ENCODE measurements at regions not wholly inside any gene's neighbourhood (a gene's known extent, or its start where the extent isn't known, plus 50 kb on each side); places are given as distances from the start of the nearest gene placed in this dataset.

DNA sequence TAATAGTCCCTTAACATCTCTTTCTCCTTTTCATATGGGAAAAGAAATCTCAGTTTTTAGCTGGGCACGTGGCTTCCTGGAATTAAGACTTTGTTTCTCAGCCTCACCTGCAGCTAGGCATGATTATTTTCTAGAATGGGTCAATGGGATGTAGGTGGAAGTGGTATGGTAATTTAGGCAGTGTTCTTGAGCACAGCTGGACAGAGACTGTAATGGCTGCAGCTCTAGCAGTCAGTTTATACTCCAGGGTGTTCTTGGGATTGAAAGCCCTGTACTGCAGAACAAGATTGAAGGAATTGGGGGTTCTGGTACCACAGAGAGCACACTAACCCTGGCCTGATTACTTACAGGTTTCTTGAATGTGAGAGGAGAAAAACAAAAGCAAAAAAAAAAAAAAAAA lies 455.9 kb upstream of the ZNF608 start:
- TF ChIP-seq, protein P1, sequence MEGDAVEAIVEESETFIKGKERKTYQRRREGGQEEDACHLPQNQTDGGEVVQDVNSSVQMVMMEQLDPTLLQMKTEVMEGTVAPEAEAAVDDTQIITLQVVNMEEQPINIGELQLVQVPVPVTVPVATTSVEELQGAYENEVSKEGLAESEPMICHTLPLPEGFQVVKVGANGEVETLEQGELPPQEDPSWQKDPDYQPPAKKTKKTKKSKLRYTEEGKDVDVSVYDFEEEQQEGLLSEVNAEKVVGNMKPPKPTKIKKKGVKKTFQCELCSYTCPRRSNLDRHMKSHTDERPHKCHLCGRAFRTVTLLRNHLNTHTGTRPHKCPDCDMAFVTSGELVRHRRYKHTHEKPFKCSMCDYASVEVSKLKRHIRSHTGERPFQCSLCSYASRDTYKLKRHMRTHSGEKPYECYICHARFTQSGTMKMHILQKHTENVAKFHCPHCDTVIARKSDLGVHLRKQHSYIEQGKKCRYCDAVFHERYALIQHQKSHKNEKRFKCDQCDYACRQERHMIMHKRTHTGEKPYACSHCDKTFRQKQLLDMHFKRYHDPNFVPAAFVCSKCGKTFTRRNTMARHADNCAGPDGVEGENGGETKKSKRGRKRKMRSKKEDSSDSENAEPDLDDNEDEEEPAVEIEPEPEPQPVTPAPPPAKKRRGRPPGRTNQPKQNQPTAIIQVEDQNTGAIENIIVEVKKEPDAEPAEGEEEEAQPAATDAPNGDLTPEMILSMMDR (CRISPR knock-in tag; IDR thresholded peaks at IDR 0.05), result no peak
- TF ChIP-seq ZNF335 (CRISPR knock-in tag; IDR thresholded peaks at IDR 0.05), result no peak
- no peak for TF ChIP-seq NFYB (CRISPR knock-in tag; IDR thresholded peaks at IDR 0.05)
- TF ChIP-seq, protein P2, sequence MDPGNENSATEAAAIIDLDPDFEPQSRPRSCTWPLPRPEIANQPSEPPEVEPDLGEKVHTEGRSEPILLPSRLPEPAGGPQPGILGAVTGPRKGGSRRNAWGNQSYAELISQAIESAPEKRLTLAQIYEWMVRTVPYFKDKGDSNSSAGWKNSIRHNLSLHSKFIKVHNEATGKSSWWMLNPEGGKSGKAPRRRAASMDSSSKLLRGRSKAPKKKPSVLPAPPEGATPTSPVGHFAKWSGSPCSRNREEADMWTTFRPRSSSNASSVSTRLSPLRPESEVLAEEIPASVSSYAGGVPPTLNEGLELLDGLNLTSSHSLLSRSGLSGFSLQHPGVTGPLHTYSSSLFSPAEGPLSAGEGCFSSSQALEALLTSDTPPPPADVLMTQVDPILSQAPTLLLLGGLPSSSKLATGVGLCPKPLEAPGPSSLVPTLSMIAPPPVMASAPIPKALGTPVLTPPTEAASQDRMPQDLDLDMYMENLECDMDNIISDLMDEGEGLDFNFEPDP (CRISPR knock-in tag; conservative IDR thresholded peaks at IDR 0.05), result no peak

Measured in HepG2 (cell line).